NCI-H1694 (cell line): ENCODE measurements at regions not wholly inside any gene's neighbourhood (a gene's known extent, or its start where the extent isn't known, plus 50 kb on each side); places are given as distances from the start of the nearest gene placed in this dataset.
"Not testable (repeated sequence)": the region's sequence is repeated elsewhere in the genome, so short reads cannot be mapped to it uniquely, and the experiment has no call there.

Experiments used
- DNase-seq: peaks from one replicate; lab custom pipeline; 2025; lab: John Stamatoyannopoulos, UW

GRCh38 chr7:142534726-142535122 lies 214.5 kb upstream of the PRSS1 start:
- no peak for DNase-seq

- no peak for DNase-seq
Observed at GRCh38 chr7:142533920-142534319, 215.4 kb upstream of the PRSS1 start.

- DNase-seq, result no peak
Observed at GRCh38 chr7:142529591-142529990, 219.7 kb upstream of the PRSS1 start.

- no peak for DNase-seq
Observed at GRCh38 chr7:142528608-142529408, 220.5 kb upstream of the PRSS1 start.

GRCh38 chr7:142523821-142524460 lies 225.3 kb upstream of the PRSS1 start:
- no peak for DNase-seq

GRCh38 chr7:142522735-142523134 lies 226.5 kb upstream of the PRSS1 start:
- DNase-seq, result no peak

- DNase-seq, result not testable (repeated sequence)
Observed at GRCh38 chr7:142520885-142521284, 228.4 kb upstream of the PRSS1 start.

GRCh38 chr7:142520455-142520854 lies 228.8 kb upstream of the PRSS1 start:
- not testable (repeated sequence) for DNase-seq

- no peak for DNase-seq
Observed at GRCh38 chr7:142519079-142520078, 229.9 kb upstream of the PRSS1 start.

GRCh38 chr7:142516038-142516501 lies 233.2 kb upstream of the PRSS1 start:
- DNase-seq, result no peak

- not testable (repeated sequence) for DNase-seq
Observed at GRCh38 chr7:142514716-142515115, 234.6 kb upstream of the PRSS1 start.

- DNase-seq, result no peak
Observed at GRCh38 chr7:142513178-142513955, 235.9 kb upstream of the PRSS1 start.

GRCh38 chr7:142511801-142512200 lies 237.5 kb upstream of the PRSS1 start:
- DNase-seq, result no peak

- DNase-seq, result no peak
Observed at GRCh38 chr7:142511374-142511773, 237.9 kb upstream of the PRSS1 start.

- not testable (repeated sequence) for DNase-seq
Observed at GRCh38 chr7:142509235-142509634, 240.0 kb upstream of the PRSS1 start.

GRCh38 chr7:142508251-142508650 lies 241.0 kb upstream of the PRSS1 start:
- no peak for DNase-seq

GRCh38 chr7:142507799-142508198 lies 241.5 kb upstream of the PRSS1 start:
- DNase-seq, result no peak

GRCh38 chr7:142507066-142507465 lies 242.2 kb upstream of the PRSS1 start:
- not testable (repeated sequence) for DNase-seq

- no peak for DNase-seq
Observed at GRCh38 chr7:142506601-142507000, 242.7 kb upstream of the PRSS1 start.

- not testable (repeated sequence) for DNase-seq
Observed at GRCh38 chr7:142503949-142504348, 245.3 kb upstream of the PRSS1 start.

- DNase-seq, result no peak
Observed at GRCh38 chr7:142503036-142503435, 245.2 kb upstream of the PRSS58 start.
